Panc1 (cell line): ENCODE measurements at regions not wholly inside any gene's neighbourhood (a gene's known extent, or its start where the extent isn't known, plus 50 kb on each side); places are given as distances from the start of the nearest gene placed in this dataset.

Experiments used
- ATAC-seq: fragments of 200-7000 bp; cut with Tn5 transposase; 2 replicates; pipeline ENCODE4 v1.9.1; 2020; ENCODE audit warnings: mild to moderate bottlenecking, moderate library complexity
- BruUV-seq: library from RNA; stranded (reverse); fragments of 400-500 nt; replicated peaks from 2 replicates; lab custom pipeline; 2021; lab: Mats Ljungman, UMichigan
- CTCF ChIA-PET: fragments of 300-600 bp; sonication (Branson Sonifier 250); formaldehyde crosslinking; loops from one replicate; lab custom pipeline; 2022; ENCODE audit warnings: antibody characterized with exemption; lab: Charles Lee
- POLR2A ChIA-PET: fragments of 300-600 bp; sonication (Branson Sonifier 250); formaldehyde crosslinking; loops from one replicate; lab custom pipeline; 2022; ENCODE audit warnings: antibody characterized with exemption; lab: Charles Lee
- DNase-seq: peaks from one replicate; pipeline ENCODE4 v3.0.0-alpha.2; 2010; ENCODE audit warnings: low read depth, low spot score
- H3K27ac ChIP-seq: 2 replicates; pipeline ENCODE4 v1.5.1; 2011; ENCODE audit warnings: mild to moderate bottlenecking, low read length, inconsistent platforms
- H3K27me3 ChIP-seq: fragments of 200-500 bp; sonication (Bioruptor generic); 2 replicates; pipeline ENCODE4 v1.6.0; 2014; ENCODE audit warnings: low read length, inconsistent platforms; ENCODE audit not compliant: control insufficient read depth, insufficient read depth
- H3K36me3 ChIP-seq: fragments of 200-500 bp; sonication (Bioruptor generic); 2 replicates; pipeline ENCODE4 v1.5.1; 2014; ENCODE audit warnings: inconsistent platforms, mild to moderate bottlenecking, low read length, moderate library complexity; ENCODE audit not compliant: control insufficient read depth, insufficient read depth
- H3K4me1 ChIP-seq: 2 replicates; pipeline ENCODE4 v1.5.1; 2011; ENCODE audit warnings: inconsistent platforms, mild to moderate bottlenecking, low read length, moderate library complexity; ENCODE audit not compliant: control insufficient read depth, insufficient read depth
- H3K4me3 ChIP-seq, 2 experiments: 2 replicates each; pipeline ENCODE4 v1.5.1; 2011 to 2012; ENCODE audit warnings: low read depth in 2 of 2, low read length in 2 of 2, mild to moderate bottlenecking in 2 of 2, inconsistent platforms in 1 of 2, moderate library complexity in 1 of 2
- H3K9me3 ChIP-seq: fragments of 200-500 bp; sonication (Bioruptor generic); 2 replicates; pipeline ENCODE4 v1.5.1; 2014; ENCODE audit warnings: low read depth, mild to moderate bottlenecking, inconsistent platforms, low read length, moderate library complexity; ENCODE audit not compliant: control insufficient read depth, insufficient read depth
- CTCF ChIP-seq: fragments of 450-650 bp; IDR thresholded peaks from 2 replicates; pipeline ENCODE4 v1.5.1; 2017; ENCODE audit warnings: mild to moderate bottlenecking
- POLR2AphosphoS5 ChIP-seq: IDR thresholded peaks from 2 replicates; pipeline ENCODE4 v1.6.1; 2012; ENCODE audit warnings: mild to moderate bottlenecking, low read depth, low read length, moderate library complexity
- REST ChIP-seq, 2 experiments: IDR thresholded peaks; 2 replicates each; pipeline ENCODE4 v1.6.1; 2011 to 2012; ENCODE audit warnings: low read depth in 2 of 2, control low read depth in 1 of 2, low read length in 1 of 2, mild to moderate bottlenecking in 1 of 2, moderate library complexity in 1 of 2; ENCODE audit not compliant: insufficient read depth in 1 of 2
- SIN3A ChIP-seq: IDR thresholded peaks from 2 replicates; pipeline ENCODE4 v1.6.1; 2012; ENCODE audit warnings: low read depth, mild to moderate bottlenecking, low read length, moderate library complexity, borderline replicate concordance; ENCODE audit not compliant: insufficient read depth
- TCF7L2 ChIP-seq: IDR thresholded peaks from 2 replicates; pipeline ENCODE4 v1.6.1; 2011; ENCODE audit warnings: mild to moderate bottlenecking, low read depth, low read length, inconsistent platforms
- in situ Hi-C: cut with HindIII; loops from 2 replicates; pipeline ENCODE4 v1.10.0; 2016; ENCODE audit warnings: low sequenced_read_pairs, low pct_unique_long_range_greater_than_20kb
- intact Hi-C: fragments of 100-400 bp; cut with micrococcal nuclease; formaldehyde crosslinking; loops from one replicate; pipeline ENCODE4 v1.10.0; 2022; ENCODE audit not compliant: unreplicated experiment

GRCh38 chr2:220473611-220474010 is 846.2 kb downstream of the SLC4A3 start:
- no peaks in the 10 kb centered on the region for H3K36me3 ChIP-seq
- in situ Hi-C loops (no loop called here), intact Hi-C loops (no loop called here)
- no peaks in the 10 kb centered on the region for H3K4me1 ChIP-seq
- no peak overlapping the region for H3K27ac ChIP-seq
- CTCF ChIA-PET, result no interaction called here
- no peak overlapping the region for H3K4me3 ChIP-seq
- no TSS peak for BruUV-seq
- no peaks in the 10 kb centered on the region for H3K9me3 ChIP-seq
- no peak for TF ChIP-seq POLR2AphosphoS5
- TF ChIP-seq REST (IDR thresholded peaks at IDR 0.05; ENCODE audit: insufficient read depth in 1 of 2, low read depth in 2 of 2, low read length in 1 of 2), result no peak
- no peak for TF ChIP-seq TCF7L2
- TF ChIP-seq CTCF, result no peak
- no peak for TF ChIP-seq SIN3A
- DNase-seq (no peak), ATAC-seq (no peak)
- POLR2A ChIA-PET, result no interaction called here
- no peaks in the 10 kb centered on the region for H3K27me3 ChIP-seq

- H3K27me3 ChIP-seq, result no peaks in the 10 kb centered on the region
- DNase-seq, result no peak
- H3K36me3 ChIP-seq, result no peaks in the 10 kb centered on the region
- in situ Hi-C loops, result no loop called here
- no peak for TF ChIP-seq SIN3A
- TF ChIP-seq REST (IDR thresholded peaks at IDR 0.05; ENCODE audit: insufficient read depth in 1 of 2, low read depth in 2 of 2, low read length in 1 of 2), result no peak
- no peak for TF ChIP-seq POLR2AphosphoS5
- TF ChIP-seq CTCF, result no peak
- TF ChIP-seq TCF7L2, result no peak
- CTCF ChIA-PET, result no interaction called here
- no TSS peak for BruUV-seq
- no peak for ATAC-seq
- no peaks in the 10 kb centered on the region for H3K9me3 ChIP-seq
- H3K4me1 ChIP-seq, result no peaks in the 10 kb centered on the region
- POLR2A ChIA-PET, result no interaction called here
- intact Hi-C loops, result no loop called here
- no peak overlapping the region for H3K27ac ChIP-seq
- no peak overlapping the region for H3K4me3 ChIP-seq
Measured at GRCh38 chr2:220476877-220477276, 849.4 kb downstream of the SLC4A3 start.
